H9 (cell line): ENCODE measurements at regions not wholly inside any gene's neighbourhood (a gene's known extent, or its start where the extent isn't known, plus 50 kb on each side); places are given as distances from the start of the nearest gene placed in this dataset.

Experiments
- DNase-seq: peaks from one replicate; pipeline ENCODE4 v3.0.0-alpha.2; 2017
- H2AFZ ChIP-seq: one replicate; pipeline ENCODE4 v1.6.1; 2013; ENCODE audit warnings: mild to moderate bottlenecking, low read length, control low read depth, moderate library complexity
- H2AK5ac ChIP-seq: 2 replicates; pipeline ENCODE4 v1.6.1; 2013; ENCODE audit warnings: low read length, control low read depth, mixed read lengths; ENCODE audit not compliant: insufficient read length
- H2BK120ac ChIP-seq: one replicate; pipeline ENCODE4 v1.6.1; 2013; ENCODE audit warnings: low read depth, mild to moderate bottlenecking, low read length, control low read depth, inconsistent platforms; ENCODE audit not compliant: poor library complexity, severe bottlenecking
- H2BK12ac ChIP-seq: 2 replicates; pipeline ENCODE4 v1.6.1; 2013; ENCODE audit warnings: low read length, control low read depth, mixed read lengths, low read depth; ENCODE audit not compliant: insufficient read length
- H2BK15ac ChIP-seq: 2 replicates; pipeline ENCODE4 v1.6.1; 2013; ENCODE audit warnings: low read depth, low read length, control low read depth
- H2BK20ac ChIP-seq: one replicate; pipeline ENCODE4 v1.6.1; 2013; ENCODE audit warnings: low read depth, mild to moderate bottlenecking, low read length, control low read depth, inconsistent platforms; ENCODE audit not compliant: poor library complexity, severe bottlenecking
- H2BK5ac ChIP-seq: 2 replicates; pipeline ENCODE4 v1.6.1; 2013; ENCODE audit warnings: low read length, control low read depth, mixed read lengths; ENCODE audit not compliant: insufficient read length
- H3K14ac ChIP-seq: 2 replicates; pipeline ENCODE4 v1.6.1; 2013; ENCODE audit warnings: low read length, control low read depth; ENCODE audit not compliant: insufficient read depth
- H3K18ac ChIP-seq: 2 replicates; pipeline ENCODE4 v1.6.1; 2013; ENCODE audit warnings: low read depth, mild to moderate bottlenecking, mixed read lengths, low read length, control low read depth; ENCODE audit not compliant: insufficient read length
- H3K23ac ChIP-seq: 2 replicates; pipeline ENCODE4 v1.6.1; 2013; ENCODE audit warnings: low read length, control low read depth, mixed read lengths, low read depth; ENCODE audit not compliant: insufficient read length
- H3K23me2 ChIP-seq: 2 replicates; pipeline ENCODE4 v1.6.1; 2013; ENCODE audit warnings: low read depth, mild to moderate bottlenecking, mixed read lengths, low read length, control low read depth; ENCODE audit not compliant: insufficient read length, poor library complexity, severe bottlenecking
- H3K27ac ChIP-seq: 2 replicates; pipeline ENCODE4 v1.5.1; 2013; ENCODE audit warnings: low read length, control low read depth, mixed read lengths, low read depth; ENCODE audit not compliant: insufficient read length
- H3K27me3 ChIP-seq: 2 replicates; pipeline ENCODE4 v1.6.1; 2013; ENCODE audit warnings: low read length, control low read depth, inconsistent platforms; ENCODE audit not compliant: insufficient read depth
- H3K4ac ChIP-seq: 2 replicates; pipeline ENCODE4 v1.6.1; 2013; ENCODE audit warnings: low read depth, mild to moderate bottlenecking, control low read depth, inconsistent platforms, low read length, moderate library complexity
- H3K4me1 ChIP-seq: 2 replicates; pipeline ENCODE4 v1.6.1; 2013; ENCODE audit warnings: low read length, control low read depth, inconsistent platforms; ENCODE audit not compliant: insufficient read depth
- H3K4me2 ChIP-seq: 2 replicates; pipeline ENCODE4 v1.6.1; 2013; ENCODE audit warnings: low read length, control low read depth, mixed read lengths; ENCODE audit not compliant: insufficient read length, insufficient read depth
- H3K56ac ChIP-seq: 2 replicates; pipeline ENCODE4 v1.6.1; 2013; ENCODE audit warnings: low read depth, mild to moderate bottlenecking, mixed read lengths, low read length, control low read depth; ENCODE audit not compliant: insufficient read length
- H3K79me1 ChIP-seq: 2 replicates; pipeline ENCODE4 v1.6.1; 2013; ENCODE audit warnings: low read depth, mild to moderate bottlenecking, moderate library complexity, low read length, control low read depth, inconsistent platforms; ENCODE audit not compliant: insufficient read depth, poor library complexity, severe bottlenecking
- H3K79me2 ChIP-seq: 2 replicates; pipeline ENCODE4 v1.6.1; 2013; ENCODE audit warnings: low read length, control low read depth, inconsistent platforms; ENCODE audit not compliant: insufficient read depth
- H3K9ac ChIP-seq: 2 replicates; pipeline ENCODE4 v1.6.1; 2013; ENCODE audit warnings: low read length, control low read depth, mixed read lengths; ENCODE audit not compliant: insufficient read length; ENCODE audit errors: extremely low read depth
- H3K9me3 ChIP-seq: one replicate; pipeline ENCODE4 v1.6.1; 2013; ENCODE audit warnings: low read depth, low read length, inconsistent platforms; ENCODE audit not compliant: control insufficient read depth
- H3T11ph ChIP-seq: one replicate; pipeline ENCODE4 v1.6.1; 2013; ENCODE audit warnings: mild to moderate bottlenecking, low read length, control low read depth, inconsistent platforms
- H4K20me1 ChIP-seq: one replicate; pipeline ENCODE4 v1.6.1; 2013; ENCODE audit not compliant: control insufficient read depth, insufficient read length, insufficient read depth
- H4K5ac ChIP-seq: 2 replicates; pipeline ENCODE4 v1.6.1; 2013; ENCODE audit warnings: low read depth, mild to moderate bottlenecking, mixed read lengths, low read length, control low read depth; ENCODE audit not compliant: insufficient read length
- H4K8ac ChIP-seq: replicated peaks from 2 replicates; pipeline ENCODE4 v1.6.1; 2013; ENCODE audit warnings: low read length, control low read depth, mixed read lengths, low read depth; ENCODE audit not compliant: insufficient read length
- H4K91ac ChIP-seq: 2 replicates; pipeline ENCODE4 v1.6.1; 2013; ENCODE audit warnings: low read depth, mild to moderate bottlenecking, moderate library complexity, mixed read lengths, low read length, control low read depth; ENCODE audit not compliant: insufficient read length
- H3K27ac Mint-ChIP-seq, 3 experiments: 2 replicates in 2 of 3; 3 replicates in 1 of 3; pipeline ENCODE4 v1.8.0; 2020 to 2021; ENCODE audit warnings: mixed read lengths in 3 of 3, mild to moderate bottlenecking in 1 of 3, moderate library complexity in 1 of 3
- H3K27me3 Mint-ChIP-seq: 2 replicates; pipeline ENCODE4 v1.8.0; 2021; ENCODE audit warnings: low read depth, mild to moderate bottlenecking, moderate library complexity, mixed read lengths
- H3K36me3 Mint-ChIP-seq, 3 experiments: 2 replicates in 2 of 3; 3 replicates in 1 of 3; pipeline ENCODE4 v1.8.0; 2020 to 2021; ENCODE audit warnings: low read depth in 3 of 3, mixed read lengths in 3 of 3; ENCODE audit not compliant: insufficient read depth in 1 of 3
- H3K4me1 Mint-ChIP-seq, 2 experiments: 2 replicates each; pipeline ENCODE4 v1.8.0; 2020; ENCODE audit warnings: mixed read lengths in 2 of 2
- H3K4me3 Mint-ChIP-seq, 2 experiments: 2 replicates in 1 of 2; 3 replicates in 1 of 2; pipeline ENCODE4 v1.8.0; 2020 to 2021; ENCODE audit warnings: mild to moderate bottlenecking in 2 of 2, mixed read lengths in 2 of 2, moderate library complexity in 1 of 2
- H3K9me3 Mint-ChIP-seq, 2 experiments: 2 replicates in 1 of 2; 3 replicates in 1 of 2; pipeline ENCODE4 v1.8.0; 2020; ENCODE audit warnings: mild to moderate bottlenecking in 2 of 2, mixed read lengths in 2 of 2, moderate library complexity in 1 of 2
- CTCF ChIP-seq: fragments of 200-600 bp; sonication (generic); conservative IDR thresholded peaks from 3 replicates; pipeline ENCODE4 v1.8.0; 2021; ENCODE audit warnings: antibody characterized with exemption, mild to moderate bottlenecking
- WGBS: extraction: QIAGEN DNeasy Blood & Tissue Kit; methylation state at CpG from one replicate; pipeline ENCODE4 v1.1.7; 2013; ENCODE audit warnings: missing lambda C conversion rate, low lambda C conversion rate, mixed read lengths; ENCODE audit not compliant: insufficient read length; ENCODE audit errors: extremely low coverage; 5-methylcytosine and 5-hydroxymethylcytosine counted together

GRCh38 chr13:74202129-74202813 is 68.1 kb upstream of the KLF12 start:
- no peak overlapping the region for H3K4me2 ChIP-seq
- Mint-ChIP-seq H3K4me1 (peaks cover 7 to 12% of the 10 kb centered on the region in 2 experiments), H3K27ac (no peak overlapping the region), H3K36me3 (peaks cover 5 to 21% (median 5%) of the 10 kb centered on the region in 3 experiments; a peak in 4 of 7 replicates), H3K27me3 (no peaks in the 10 kb centered on the region), H3K4me3 (no peak overlapping the region), H3K9me3 (peaks cover 8 to 19% of the 10 kb centered on the region in 2 experiments)
- H2AFZ ChIP-seq, result no peak overlapping the region
- WGBS, result no CpG with 5 or more reads among the region's 1 CpG
- H4K8ac ChIP-seq, result no peak overlapping the region
- no peaks in the 10 kb centered on the region for H3K23me2 ChIP-seq
- H2BK20ac ChIP-seq, result no peak overlapping the region
- H4K20me1 ChIP-seq, result no peaks in the 10 kb centered on the region
- H3K9ac ChIP-seq, result no peak overlapping the region
- H3K4ac ChIP-seq, result no peak overlapping the region
- H3K23ac ChIP-seq, result no peak overlapping the region
- H3K18ac ChIP-seq, result no peak overlapping the region
- H2BK15ac ChIP-seq, result no peak overlapping the region
- H3T11ph ChIP-seq, result no peak overlapping the region
- no peak overlapping the region for H3K56ac ChIP-seq
- no peak for TF ChIP-seq CTCF
- H3K9me3 ChIP-seq, result no peaks in the 10 kb centered on the region
- H4K5ac ChIP-seq, result no peak overlapping the region
- H2BK5ac ChIP-seq, result no peak overlapping the region
- H3K79me2 ChIP-seq, result no peaks in the 10 kb centered on the region
- H3K4me1 ChIP-seq, result no peaks in the 10 kb centered on the region
- H3K79me1 ChIP-seq, result no peaks in the 10 kb centered on the region
- no peak overlapping the region for H2AK5ac ChIP-seq
- H3K14ac ChIP-seq, result no peak overlapping the region
- no peak overlapping the region for H4K91ac ChIP-seq
- H3K27ac ChIP-seq, result no peak overlapping the region
- H2BK120ac ChIP-seq, result no peak overlapping the region
- no peak overlapping the region for H2BK12ac ChIP-seq
- H3K27me3 ChIP-seq, result no peaks in the 10 kb centered on the region
- no peak for DNase-seq
